GM23338 (cell line): ENCODE measurements at regions not wholly inside any gene's neighbourhood (a gene's known extent, or its start where the extent isn't known, plus 50 kb on each side); places are given as distances from the start of the nearest gene placed in this dataset.

Experiments used
- ATAC-seq: fragments of 200-7000 bp; cut with Tn5 transposase; 3 replicates; pipeline ENCODE4 v1.9.1; 2020
- DNase-seq: peaks from one replicate; pipeline ENCODE4 v3.0.0-alpha.2; 2015; ENCODE audit warnings: low spot score
- H2AFZ ChIP-seq: fragments of 200-600 bp; sonication (generic); 2 replicates; pipeline ENCODE4 v1.8.0; 2016; ENCODE audit warnings: antibody characterized with exemption, mild to moderate bottlenecking, moderate library complexity
- H3F3A ChIP-seq: fragments of 200-600 bp; sonication (generic); replicated peaks from 2 replicates; pipeline ENCODE4 v1.8.0; 2017; ENCODE audit warnings: antibody characterized with exemption, mixed run types, low read depth
- H3K27ac ChIP-seq: fragments of 200-600 bp; sonication (generic); 2 replicates; pipeline ENCODE4 v1.6.1; 2016; ENCODE audit warnings: low read depth
- H3K27me3 ChIP-seq: fragments of 200-600 bp; sonication (generic); 2 replicates; pipeline ENCODE4 v1.8.0; 2016; ENCODE audit warnings: mild to moderate bottlenecking, mixed run types, moderate library complexity; ENCODE audit not compliant: insufficient read depth
- H3K36me3 ChIP-seq: fragments of 200-600 bp; sonication (generic); 2 replicates; pipeline ENCODE4 v1.8.0; 2016; ENCODE audit warnings: mild to moderate bottlenecking; ENCODE audit not compliant: insufficient read depth
- H3K4me1 ChIP-seq: fragments of 200-600 bp; sonication (generic); 2 replicates; pipeline ENCODE4 v1.8.0; 2016; ENCODE audit warnings: mild to moderate bottlenecking, moderate library complexity; ENCODE audit not compliant: insufficient read depth
- H3K4me2 ChIP-seq: fragments of 200-600 bp; sonication (generic); 2 replicates; pipeline ENCODE4 v1.7.1; 2017; ENCODE audit warnings: mixed run types
- H3K4me3 ChIP-seq: fragments of 200-600 bp; sonication (generic); 2 replicates; pipeline ENCODE4 v1.6.1; 2016; ENCODE audit warnings: mixed run types
- H3K79me2 ChIP-seq: fragments of 200-600 bp; sonication (generic); replicated peaks from 2 replicates; pipeline ENCODE4 v1.8.0; 2017; ENCODE audit warnings: mild to moderate bottlenecking; ENCODE audit not compliant: insufficient read depth
- H3K9me2 ChIP-seq: fragments of 200-600 bp; sonication (generic); 2 replicates; pipeline ENCODE4 v1.8.0; 2017; ENCODE audit not compliant: insufficient read depth
- H4K20me1 ChIP-seq: fragments of 200-600 bp; sonication (generic); replicated peaks from 2 replicates; pipeline ENCODE4 v1.8.0; 2017; ENCODE audit warnings: mild to moderate bottlenecking; ENCODE audit not compliant: insufficient read depth
- H3K27ac Mint-ChIP-seq: 2 replicates; pipeline ENCODE4 v1.8.0; 2020; ENCODE audit warnings: inconsistent platforms, mild to moderate bottlenecking, moderate library complexity, mixed read lengths
- H3K27me3 Mint-ChIP-seq: 3 replicates; pipeline ENCODE4 v1.8.0; 2022; ENCODE audit warnings: low read depth, mild to moderate bottlenecking, moderate library complexity, mixed read lengths, inconsistent platforms; ENCODE audit not compliant: insufficient read depth, poor library complexity
- H3K36me3 Mint-ChIP-seq: 3 replicates; pipeline ENCODE4 v1.8.0; 2021; ENCODE audit warnings: low read depth, mild to moderate bottlenecking, inconsistent platforms, moderate library complexity, mixed read lengths
- H3K4me1 Mint-ChIP-seq: 3 replicates; pipeline ENCODE4 v1.8.0; 2020; ENCODE audit warnings: mild to moderate bottlenecking, inconsistent platforms, mixed read lengths
- H3K4me3 Mint-ChIP-seq: 3 replicates; pipeline ENCODE4 v1.8.0; 2021; ENCODE audit warnings: moderate library complexity, mild to moderate bottlenecking, inconsistent platforms, mixed read lengths
- H3K9me3 Mint-ChIP-seq: 3 replicates; pipeline ENCODE4 v1.8.0; 2020; ENCODE audit warnings: moderate library complexity, mild to moderate bottlenecking, inconsistent platforms, mixed read lengths
- CTCF ChIP-seq, 2 experiments: fragments of 200-600 bp in 1 of 2; sonication (generic) in 1 of 2; conservative IDR thresholded peaks; 2 replicates each; pipeline versions ENCODE4 v1.5.1 to v1.6.1; 2016 to 2017; ENCODE audit warnings: antibody characterized with exemption in 2 of 2, low read depth in 2 of 2, mild to moderate bottlenecking in 2 of 2, moderate library complexity in 1 of 2
- ETS1 ChIP-seq: IDR thresholded peaks from 2 replicates; pipeline ENCODE4 v1.6.1; 2016; ENCODE audit warnings: antibody characterized with exemption
- JUNB ChIP-seq: IDR thresholded peaks from one replicate; pipeline ENCODE4 v1.6.1; 2016; ENCODE audit warnings: antibody characterized with exemption; ENCODE audit not compliant: unreplicated experiment
- NANOG ChIP-seq: IDR thresholded peaks from 2 replicates; pipeline ENCODE4 v1.6.1; 2016; ENCODE audit warnings: antibody characterized with exemption, borderline replicate concordance
- REST ChIP-seq: IDR thresholded peaks from one replicate; pipeline ENCODE4 v1.6.1; 2018; ENCODE audit warnings: antibody characterized with exemption; ENCODE audit not compliant: unreplicated experiment
- ZNF114 ChIP-seq: fragments of 250-450 bp; sonication (Bioruptor Pico); IDR thresholded peaks from 2 replicates; pipeline ENCODE4 v1.5.0; 2020; ENCODE audit warnings: mild to moderate bottlenecking, moderate library complexity
- ZNF331 ChIP-seq: fragments of 250-450 bp; sonication (Bioruptor Pico); IDR thresholded peaks from 2 replicates; pipeline ENCODE4 v1.5.0; 2020; ENCODE audit warnings: low read depth, mild to moderate bottlenecking, moderate library complexity
- ZNF462 ChIP-seq: fragments of 250-450 bp; sonication (Bioruptor Pico); IDR thresholded peaks from 2 replicates; pipeline ENCODE4 v1.5.0; 2020; ENCODE audit warnings: mild to moderate bottlenecking, moderate library complexity

- TF ChIP-seq REST (no peak), JUNB (no peak), ZNF331 (CRISPR knock-in tag) (no peak), ETS1 (no peak), CTCF (conservative IDR thresholded peaks at IDR 0.05; ENCODE audit: low read depth in 2 of 2) (no peak)
Measured at GRCh38 chr20:52251827-52252226, 60.2 kb upstream of the ZFP64 start (continued).

GRCh38 chr20:52251136-52251700 is 59.6 kb upstream of the ZFP64 start:
- DNase-seq (no peak), ATAC-seq (no peak)
- Histone ChIP-seq H3K27me3 (no peaks in the 10 kb centered on the region), H3K4me1 (no peaks in the 10 kb centered on the region), H3K36me3 (no peaks in the 10 kb centered on the region; the same call in 1 of the 2 replicates), H3K27ac (no peak overlapping the region), H3F3A (no peaks in the 10 kb centered on the region), H2AFZ (no peak overlapping the region), H3K9me2 (no peaks in the 10 kb centered on the region), H3K4me3 (no peak overlapping the region), H3K79me2 (no peaks in the 10 kb centered on the region), H4K20me1 (no peaks in the 10 kb centered on the region), H3K4me2 (no peak overlapping the region)
- peaks cover 3% of the 10 kb centered on the region; the same call in 2 of the 3 replicates for H3K9me3 Mint-ChIP-seq
- no peaks in the 10 kb centered on the region for H3K4me1 Mint-ChIP-seq
- H3K27ac Mint-ChIP-seq: no peak overlapping the region
- H3K4me3 Mint-ChIP-seq: no peak overlapping the region
- H3K27me3 Mint-ChIP-seq: no peaks in the 10 kb centered on the region
- H3K36me3 Mint-ChIP-seq: 0 out of 3 replicates have a peak, but pooled peaks cover 3% of the 10 kb centered on the region
- TF ChIP-seq ETS1: no peak
- no peak for TF ChIP-seq ZNF462 (CRISPR knock-in tag)
- TF ChIP-seq NANOG: no peak
- no peak for TF ChIP-seq ZNF114 (CRISPR knock-in tag)
